ENCODE measurements at regions not wholly inside any gene's neighbourhood (a gene's known extent, or its start where the extent isn't known, plus 50 kb on each side); places are given as distances from the start of the nearest gene placed in this dataset.

DNA sequence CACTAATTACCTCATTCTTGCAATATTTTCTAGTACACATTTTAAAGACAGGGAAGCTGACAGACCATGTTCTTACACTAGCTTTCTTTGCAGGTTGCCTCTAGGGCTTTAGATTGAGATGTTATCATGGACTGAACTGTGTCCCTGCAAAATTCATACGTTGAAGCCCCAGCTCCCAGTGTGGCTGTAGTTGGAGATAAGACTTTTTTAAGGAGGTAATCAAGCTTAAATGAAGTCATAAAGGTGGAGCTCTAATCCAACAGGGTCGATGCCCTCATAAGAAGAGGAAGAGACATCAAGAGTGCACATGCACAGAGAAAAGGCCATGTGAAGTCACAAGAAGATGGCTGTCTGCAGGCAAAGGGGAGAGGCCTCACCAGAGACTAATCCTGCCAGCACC lies 471.2 kb upstream of the ACTBL2 start:
- TF ChIP-seq, protein P1, sequence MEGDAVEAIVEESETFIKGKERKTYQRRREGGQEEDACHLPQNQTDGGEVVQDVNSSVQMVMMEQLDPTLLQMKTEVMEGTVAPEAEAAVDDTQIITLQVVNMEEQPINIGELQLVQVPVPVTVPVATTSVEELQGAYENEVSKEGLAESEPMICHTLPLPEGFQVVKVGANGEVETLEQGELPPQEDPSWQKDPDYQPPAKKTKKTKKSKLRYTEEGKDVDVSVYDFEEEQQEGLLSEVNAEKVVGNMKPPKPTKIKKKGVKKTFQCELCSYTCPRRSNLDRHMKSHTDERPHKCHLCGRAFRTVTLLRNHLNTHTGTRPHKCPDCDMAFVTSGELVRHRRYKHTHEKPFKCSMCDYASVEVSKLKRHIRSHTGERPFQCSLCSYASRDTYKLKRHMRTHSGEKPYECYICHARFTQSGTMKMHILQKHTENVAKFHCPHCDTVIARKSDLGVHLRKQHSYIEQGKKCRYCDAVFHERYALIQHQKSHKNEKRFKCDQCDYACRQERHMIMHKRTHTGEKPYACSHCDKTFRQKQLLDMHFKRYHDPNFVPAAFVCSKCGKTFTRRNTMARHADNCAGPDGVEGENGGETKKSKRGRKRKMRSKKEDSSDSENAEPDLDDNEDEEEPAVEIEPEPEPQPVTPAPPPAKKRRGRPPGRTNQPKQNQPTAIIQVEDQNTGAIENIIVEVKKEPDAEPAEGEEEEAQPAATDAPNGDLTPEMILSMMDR (IDR thresholded peaks at IDR 0.05; ENCODE audit: low read length): no peak
- TF ChIP-seq EZH2 (IDR thresholded peaks at IDR 0.05; ENCODE audit: borderline replicate concordance, low read length): no peak
